ENCODE measurements at regions not wholly inside any gene's neighbourhood (a gene's known extent, or its start where the extent isn't known, plus 50 kb on each side); places are given as distances from the start of the nearest gene placed in this dataset.

- Histone ChIP-seq H3K4me1 (ENCODE audit: control insufficient read depth, insufficient read depth, low read length) (no peaks in the 10 kb centered on the region), H3K27ac (ENCODE audit: low read length) (no peak overlapping the region), H3K36me3 (ENCODE audit: control insufficient read depth, insufficient read depth, low read length) (no peaks in the 10 kb centered on the region), H3K4me3 (ENCODE audit: low read length) (no peak overlapping the region), H3K27me3 (ENCODE audit: control insufficient read depth, insufficient read depth, low read length) (no peaks in the 10 kb centered on the region), H3K9me3 (ENCODE audit: control insufficient read depth, insufficient read depth, low read length) (no peaks in the 10 kb centered on the region)
- no peak for DNase-seq (ENCODE audit: low read depth, low spot score)
Measured at GRCh38 chr15:87243474-87243873, 1013.1 kb downstream of the NTRK3 start.

- DNase-seq (ENCODE audit: low read depth, low spot score), result no peak
- no peak overlapping the region for H3K27ac ChIP-seq (ENCODE audit: low read length)
- H3K36me3 ChIP-seq (ENCODE audit: control insufficient read depth, insufficient read depth, low read length), result no peaks in the 10 kb centered on the region
- no peak overlapping the region for H3K4me3 ChIP-seq (ENCODE audit: low read length)
- no peaks in the 10 kb centered on the region for H3K4me1 ChIP-seq (ENCODE audit: control insufficient read depth, insufficient read depth, low read length)
- H3K27me3 ChIP-seq (ENCODE audit: control insufficient read depth, insufficient read depth, low read length), result no peaks in the 10 kb centered on the region
- no peaks in the 10 kb centered on the region for H3K9me3 ChIP-seq (ENCODE audit: control insufficient read depth, insufficient read depth, low read length)
- no CpG with 5 or more reads among the region's 3 CpGs for WGBS (ENCODE audit: insufficient coverage, insufficient read length)
Measured at GRCh38 chr15:87239582-87240230, 1016.8 kb downstream of the NTRK3 start.

GRCh38 chr15:87238451-87239068 is 1018.0 kb downstream of the NTRK3 start:
- no peaks in the 10 kb centered on the region for H3K27me3 ChIP-seq (ENCODE audit: control insufficient read depth, insufficient read depth, low read length)
- DNase-seq (ENCODE audit: low read depth, low spot score), result no peak
- no peaks in the 10 kb centered on the region for H3K4me1 ChIP-seq (ENCODE audit: control insufficient read depth, insufficient read depth, low read length)
- no peaks in the 10 kb centered on the region for H3K36me3 ChIP-seq (ENCODE audit: control insufficient read depth, insufficient read depth, low read length)
- no peak overlapping the region for H3K27ac ChIP-seq (ENCODE audit: low read length)
- no peaks in the 10 kb centered on the region for H3K9me3 ChIP-seq (ENCODE audit: control insufficient read depth, insufficient read depth, low read length)
- no CpG with 5 or more reads among the region's 1 CpG for WGBS (ENCODE audit: insufficient coverage, insufficient read length)
- no peak overlapping the region for H3K4me3 ChIP-seq (ENCODE audit: low read length)

- Histone ChIP-seq H3K9me3 (ENCODE audit: control insufficient read depth, insufficient read depth, low read length) (no peaks in the 10 kb centered on the region), H3K27me3 (ENCODE audit: control insufficient read depth, insufficient read depth, low read length) (no peaks in the 10 kb centered on the region), H3K27ac (ENCODE audit: low read length) (no peak overlapping the region), H3K4me1 (ENCODE audit: control insufficient read depth, insufficient read depth, low read length) (no peaks in the 10 kb centered on the region), H3K36me3 (ENCODE audit: control insufficient read depth, insufficient read depth, low read length) (no peaks in the 10 kb centered on the region), H3K4me3 (ENCODE audit: low read length) (no peak overlapping the region)
- no CpG with 5 or more reads among the region's 4 CpGs for WGBS (ENCODE audit: insufficient coverage, insufficient read length)
- no peak for DNase-seq (ENCODE audit: low read depth, low spot score)
Measured at GRCh38 chr15:87228460-87228859, 1028.1 kb downstream of the NTRK3 start.

DNA sequence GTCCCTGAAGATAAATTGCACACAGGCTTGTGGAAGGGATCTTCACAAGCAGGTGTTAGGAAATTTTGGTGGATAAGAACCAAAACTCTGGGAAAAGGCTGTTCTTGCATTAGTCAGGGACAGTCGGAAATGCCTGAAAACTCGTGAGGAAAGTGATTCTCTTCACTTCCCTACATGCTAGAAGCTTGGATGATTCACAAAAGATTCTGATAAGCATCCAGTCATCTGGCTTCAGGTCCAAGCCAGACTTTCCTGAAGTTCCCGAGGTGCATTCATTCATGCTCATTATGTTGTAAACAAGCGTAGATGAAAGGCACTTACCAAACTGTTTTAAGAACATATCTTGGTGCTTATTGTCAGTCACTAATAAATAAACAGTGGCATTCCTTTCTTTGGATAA is 1028.7 kb downstream of the NTRK3 start:
- no peak overlapping the region for H3K27ac ChIP-seq (ENCODE audit: low read length)
- WGBS (ENCODE audit: insufficient coverage, insufficient read length), result no CpG with 5 or more reads among the region's 4 CpGs
- no peaks in the 10 kb centered on the region for H3K36me3 ChIP-seq (ENCODE audit: control insufficient read depth, insufficient read depth, low read length)
- no peak for DNase-seq (ENCODE audit: low read depth, low spot score)
- no peaks in the 10 kb centered on the region for H3K27me3 ChIP-seq (ENCODE audit: control insufficient read depth, insufficient read depth, low read length)
- no peaks in the 10 kb centered on the region for H3K9me3 ChIP-seq (ENCODE audit: control insufficient read depth, insufficient read depth, low read length)
- no peaks in the 10 kb centered on the region for H3K4me1 ChIP-seq (ENCODE audit: control insufficient read depth, insufficient read depth, low read length)
- H3K4me3 ChIP-seq (ENCODE audit: low read length), result no peak overlapping the region

DNA sequence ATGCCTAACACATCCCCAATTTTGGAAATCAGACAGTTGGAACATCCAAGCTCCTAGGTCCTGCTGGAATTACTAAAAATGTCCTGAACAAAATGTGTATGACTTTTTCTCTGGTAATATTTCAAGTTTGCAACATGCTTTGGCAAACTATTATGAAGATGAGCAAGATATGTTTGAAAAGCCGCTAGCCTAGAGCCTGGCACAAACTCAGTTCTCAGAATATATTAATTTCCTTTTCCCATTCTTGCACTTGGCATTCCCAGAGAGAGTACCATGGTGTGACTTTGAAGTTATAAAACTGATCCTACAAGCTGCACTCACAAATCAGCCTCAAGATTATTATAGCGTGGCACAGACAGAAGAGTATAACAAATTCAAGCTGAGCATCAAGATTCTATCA is 1031.1 kb downstream of the NTRK3 start:
- H3K4me1 ChIP-seq (ENCODE audit: control insufficient read depth, insufficient read depth, low read length), result no peaks in the 10 kb centered on the region
- no CpG with 5 or more reads among the region's 2 CpGs for WGBS (ENCODE audit: insufficient coverage, insufficient read length)
- H3K27ac ChIP-seq (ENCODE audit: low read length), result no peak overlapping the region
- H3K4me3 ChIP-seq (ENCODE audit: low read length), result no peak overlapping the region
- H3K36me3 ChIP-seq (ENCODE audit: control insufficient read depth, insufficient read depth, low read length), result no peaks in the 10 kb centered on the region
- H3K9me3 ChIP-seq (ENCODE audit: control insufficient read depth, insufficient read depth, low read length), result no peaks in the 10 kb centered on the region
- DNase-seq (ENCODE audit: low read depth, low spot score), result no peak
- no peaks in the 10 kb centered on the region for H3K27me3 ChIP-seq (ENCODE audit: control insufficient read depth, insufficient read depth, low read length)

DNA sequence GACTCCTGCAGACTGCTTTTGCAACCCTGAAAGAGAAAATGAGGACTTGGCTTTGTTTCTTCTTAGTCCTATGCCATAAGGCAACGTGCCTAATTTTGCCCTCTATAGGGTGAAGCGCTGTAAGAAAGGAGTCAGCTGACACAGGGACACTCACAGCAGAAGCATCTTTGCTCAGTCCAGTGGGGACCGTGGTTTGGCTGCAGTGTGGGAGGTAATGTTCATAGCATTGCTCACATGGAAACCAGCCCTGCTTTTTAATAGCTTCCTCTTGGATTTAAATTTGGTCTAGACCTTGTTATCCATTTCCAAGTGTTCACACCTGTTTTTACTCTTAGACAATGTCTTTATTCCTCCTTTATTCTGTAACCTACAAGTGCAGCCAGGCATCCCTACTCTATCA is 1032.1 kb downstream of the NTRK3 start:
- no peak for DNase-seq (ENCODE audit: low read depth, low spot score)
- no peaks in the 10 kb centered on the region for H3K9me3 ChIP-seq (ENCODE audit: control insufficient read depth, insufficient read depth, low read length)
- H3K27me3 ChIP-seq (ENCODE audit: control insufficient read depth, insufficient read depth, low read length), result no peaks in the 10 kb centered on the region
- H3K4me3 ChIP-seq (ENCODE audit: low read length), result no peak overlapping the region
- no CpG with 5 or more reads among the region's 3 CpGs for WGBS (ENCODE audit: insufficient coverage, insufficient read length)
- H3K36me3 ChIP-seq (ENCODE audit: control insufficient read depth, insufficient read depth, low read length), result no peaks in the 10 kb centered on the region
- no peak overlapping the region for H3K27ac ChIP-seq (ENCODE audit: low read length)
- no peaks in the 10 kb centered on the region for H3K4me1 ChIP-seq (ENCODE audit: control insufficient read depth, insufficient read depth, low read length)

GRCh38 chr15:87219650-87220615 is 1036.6 kb downstream of the NTRK3 start:
- H3K27ac ChIP-seq (ENCODE audit: low read length), result no peak overlapping the region
- WGBS (ENCODE audit: insufficient coverage, insufficient read length), result no CpG with 5 or more reads among the region's 6 CpGs
- H3K9me3 ChIP-seq (ENCODE audit: control insufficient read depth, insufficient read depth, low read length), result no peaks in the 10 kb centered on the region
- no peak for DNase-seq (ENCODE audit: low read depth, low spot score)
- peaks cover 1% of the 10 kb centered on the region; the same call in 1 of the 2 replicates for H3K4me1 ChIP-seq (ENCODE audit: control insufficient read depth, insufficient read depth, low read length)
- H3K4me3 ChIP-seq (ENCODE audit: low read length), result no peak overlapping the region
- peaks cover 1% of the 10 kb centered on the region; the same call in 1 of the 2 replicates for H3K27me3 ChIP-seq (ENCODE audit: control insufficient read depth, insufficient read depth, low read length)
- H3K36me3 ChIP-seq (ENCODE audit: control insufficient read depth, insufficient read depth, low read length), result no peaks in the 10 kb centered on the region

GRCh38 chr15:87215100-87215499 is 1041.4 kb downstream of the NTRK3 start:
- DNase-seq (ENCODE audit: low read depth, low spot score), result no peak
- peaks cover 1% of the 10 kb centered on the region for H3K27me3 ChIP-seq (ENCODE audit: control insufficient read depth, insufficient read depth, low read length)
- H3K9me3 ChIP-seq (ENCODE audit: control insufficient read depth, insufficient read depth, low read length), result no peaks in the 10 kb centered on the region
- peaks cover 3% of the 10 kb centered on the region; the same call in 1 of the 2 replicates for H3K4me1 ChIP-seq (ENCODE audit: control insufficient read depth, insufficient read depth, low read length)
- no CpG with 5 or more reads among the region's 1 CpG for WGBS (ENCODE audit: insufficient coverage, insufficient read length)
- no peak overlapping the region for H3K4me3 ChIP-seq (ENCODE audit: low read length)
- H3K27ac ChIP-seq (ENCODE audit: low read length), result no peak overlapping the region
- no peaks in the 10 kb centered on the region for H3K36me3 ChIP-seq (ENCODE audit: control insufficient read depth, insufficient read depth, low read length)

- no peak overlapping the region for H3K27ac ChIP-seq (ENCODE audit: low read length)
- no CpG with 5 or more reads among the region's 6 CpGs for WGBS (ENCODE audit: insufficient coverage, insufficient read length)
- no peaks in the 10 kb centered on the region for H3K36me3 ChIP-seq (ENCODE audit: control insufficient read depth, insufficient read depth, low read length)
- H3K4me3 ChIP-seq (ENCODE audit: low read length), result no peak overlapping the region
- peaks cover 1% of the 10 kb centered on the region for H3K27me3 ChIP-seq (ENCODE audit: control insufficient read depth, insufficient read depth, low read length)
- DNase-seq (ENCODE audit: low read depth, low spot score), result no peak
- H3K9me3 ChIP-seq (ENCODE audit: control insufficient read depth, insufficient read depth, low read length), result no peaks in the 10 kb centered on the region
- H3K4me1 ChIP-seq (ENCODE audit: control insufficient read depth, insufficient read depth, low read length), result peaks cover 3% of the 10 kb centered on the region; the same call in 1 of the 2 replicates
Measured at GRCh38 chr15:87213626-87214025, 1042.9 kb downstream of the NTRK3 start.
